Fibroblast of lung (primary cell): ENCODE measurements at regions not wholly inside any gene's neighbourhood (a gene's known extent, or its start where the extent isn't known, plus 50 kb on each side); places are given as distances from the start of the nearest gene placed in this dataset.

Source experiments
- DNase-seq, 2 donors: peaks; one replicate each; pipeline versions ENCODE4 v3.0.0 to v3.0.0-alpha.2; 2010; ENCODE audit warnings: low read depth in 2 of 2
- H2AFZ ChIP-seq: 2 replicates; pipeline ENCODE4 v1.5.1; 2012; ENCODE audit warnings: low read length, control low read depth, inconsistent platforms
- H3K27ac ChIP-seq: 2 replicates; pipeline ENCODE4 v1.5.1; 2011; ENCODE audit warnings: low read length, control low read depth; ENCODE audit not compliant: insufficient read depth
- H3K27me3 ChIP-seq: 2 replicates; pipeline ENCODE4 v1.5.1; 2011; ENCODE audit warnings: mild to moderate bottlenecking, low read length; ENCODE audit not compliant: control insufficient read depth, insufficient read depth
- H3K36me3 ChIP-seq: 2 replicates; pipeline ENCODE4 v1.5.1; 2011; ENCODE audit warnings: low read length; ENCODE audit not compliant: control insufficient read depth, insufficient read depth
- H3K4me1 ChIP-seq: 2 replicates; pipeline ENCODE4 v1.5.1; 2011; ENCODE audit warnings: low read length; ENCODE audit not compliant: control insufficient read depth, insufficient read depth; ENCODE audit errors: extremely low read depth
- H3K4me2 ChIP-seq: 2 replicates; pipeline ENCODE4 v1.5.1; 2011; ENCODE audit warnings: low read length, control low read depth; ENCODE audit not compliant: insufficient read depth; ENCODE audit errors: extremely low read depth
- H3K4me3 ChIP-seq, 4 experiments: fragments of 200-600 bp in 1 of 4; sonication (generic) in 1 of 4; replicated peaks in 1 of 4; 2 replicates each; pipeline ENCODE4 v1.5.1; 2011 to 2016; ENCODE audit warnings: low read length in 4 of 4, low read depth in 3 of 4, mild to moderate bottlenecking in 3 of 4, control low read depth in 2 of 4, inconsistent platforms in 1 of 4, mixed read lengths in 1 of 4; ENCODE audit not compliant: insufficient read depth in 1 of 4; ENCODE audit errors: control extremely low read depth in 1 of 4
- H3K79me2 ChIP-seq: 2 replicates; pipeline ENCODE4 v1.5.1; 2012; ENCODE audit warnings: mild to moderate bottlenecking, low read length, inconsistent platforms; ENCODE audit not compliant: control insufficient read depth, insufficient read depth
- H3K9ac ChIP-seq: 2 replicates; pipeline ENCODE4 v1.5.1; 2011; ENCODE audit warnings: mild to moderate bottlenecking, low read length, control low read depth; ENCODE audit not compliant: insufficient read depth
- H3K9me3 ChIP-seq: 2 replicates; pipeline ENCODE4 v1.5.1; 2012; ENCODE audit warnings: low read depth, low read length; ENCODE audit not compliant: control insufficient read depth, insufficient read depth
- H4K20me1 ChIP-seq: 2 replicates; pipeline ENCODE4 v1.5.1; 2011; ENCODE audit warnings: low read length; ENCODE audit not compliant: control insufficient read depth, insufficient read depth; ENCODE audit errors: extremely low read depth
- CTCF ChIP-seq, 2 donors: IDR thresholded peaks in 1 of 2; conservative IDR thresholded peaks in 1 of 2; 1 replicate in 1 of 2; 2 replicates in 1 of 2; pipeline ENCODE4 v1.5.1; 2011 to 2012; ENCODE audit warnings: low read length in 2 of 2, control low read depth in 1 of 2, inconsistent platforms in 1 of 2, low read depth in 1 of 2, mild to moderate bottlenecking in 1 of 2
- EZH2 ChIP-seq: IDR thresholded peaks from 2 replicates; pipeline ENCODE4 v1.5.1; 2012; ENCODE audit warnings: low read length, control low read depth, mild to moderate bottlenecking; ENCODE audit errors: missing control alignments

GRCh38 chr12:126860210-126860609 lies 1406.8 kb upstream of the TMEM132C start:
- H3K4me3 ChIP-seq, result no peak overlapping the region
- no peaks in the 10 kb centered on the region for H4K20me1 ChIP-seq
- H3K4me2 ChIP-seq, result no peak overlapping the region
- TF ChIP-seq CTCF (conservative IDR thresholded peaks at IDR 0.05 in 1 of 2, IDR thresholded peaks at IDR 0.05 in 1 of 2; ENCODE audit: low read depth in 1 of 2, low read length in 2 of 2) (no peak), EZH2 (no peak)
- H3K9ac ChIP-seq, result no peak overlapping the region
- H3K27ac ChIP-seq, result no peak overlapping the region
- H2AFZ ChIP-seq, result no peak overlapping the region
- no peaks in the 10 kb centered on the region for H3K79me2 ChIP-seq
- H3K36me3 ChIP-seq, result no peaks in the 10 kb centered on the region
- H3K27me3 ChIP-seq, result no peaks in the 10 kb centered on the region
- DNase-seq, result no peak
- H3K4me1 ChIP-seq, result no peaks in the 10 kb centered on the region
- H3K9me3 ChIP-seq, result no peaks in the 10 kb centered on the region

- no peak for DNase-seq
- no peaks in the 10 kb centered on the region for H3K4me1 ChIP-seq
- H3K9ac ChIP-seq, result no peak overlapping the region
- no peak overlapping the region for H3K27ac ChIP-seq
- no peaks in the 10 kb centered on the region for H4K20me1 ChIP-seq
- no peaks in the 10 kb centered on the region for H3K27me3 ChIP-seq
- H3K4me2 ChIP-seq, result no peak overlapping the region
- H2AFZ ChIP-seq, result no peak overlapping the region
- H3K36me3 ChIP-seq, result no peaks in the 10 kb centered on the region
- H3K4me3 ChIP-seq, result no peak overlapping the region
- H3K9me3 ChIP-seq, result no peaks in the 10 kb centered on the region
- H3K79me2 ChIP-seq, result no peaks in the 10 kb centered on the region
- TF ChIP-seq EZH2, result no peak
- TF ChIP-seq CTCF (conservative IDR thresholded peaks at IDR 0.05 in 1 of 2, IDR thresholded peaks at IDR 0.05 in 1 of 2; ENCODE audit: low read depth in 1 of 2, low read length in 2 of 2), result no peak
Observed at GRCh38 chr12:126862500-126862899, 1404.5 kb upstream of the TMEM132C start.

GRCh38 chr12:126869644-126870043 lies 1397.3 kb upstream of the TMEM132C start:
- H3K9ac ChIP-seq, result no peak overlapping the region
- H3K4me2 ChIP-seq, result no peak overlapping the region
- H4K20me1 ChIP-seq, result no peaks in the 10 kb centered on the region
- TF ChIP-seq EZH2 (no peak), CTCF (conservative IDR thresholded peaks at IDR 0.05 in 1 of 2, IDR thresholded peaks at IDR 0.05 in 1 of 2; ENCODE audit: low read depth in 1 of 2, low read length in 2 of 2) (no peak)
- no peaks in the 10 kb centered on the region for H3K36me3 ChIP-seq
- no peak overlapping the region for H3K27ac ChIP-seq
- no peaks in the 10 kb centered on the region for H3K9me3 ChIP-seq
- no peak for DNase-seq
- no peak overlapping the region for H3K4me3 ChIP-seq
- H3K79me2 ChIP-seq, result no peaks in the 10 kb centered on the region
- no peaks in the 10 kb centered on the region for H3K4me1 ChIP-seq
- H3K27me3 ChIP-seq, result no peaks in the 10 kb centered on the region
- H2AFZ ChIP-seq, result no peak overlapping the region
